SK-N-SH treated with all-trans-retinoic acid at 6 μM for 48 hours (cell line): ENCODE measurements at regions not wholly inside any gene's neighbourhood (a gene's known extent, or its start where the extent isn't known, plus 50 kb on each side); places are given as distances from the start of the nearest gene placed in this dataset.

Source experiments
- ATAC-seq: fragments of 200-7000 bp; cut with Tn5 transposase; 3 replicates; pipeline ENCODE4 v1.9.1; 2020; ENCODE audit warnings: mild to moderate bottlenecking, moderate library complexity
- ARNTL ChIP-seq: fragments of 450-650 bp; formaldehyde crosslinking; IDR thresholded peaks from 2 replicates; pipeline ENCODE4 v1.5.0; 2020; ENCODE audit warnings: low read depth, mild to moderate bottlenecking, moderate library complexity, borderline replicate concordance
- BACH2 ChIP-seq: fragments of 250-450 bp; sonication (Bioruptor Pico); IDR thresholded peaks from 2 replicates; pipeline ENCODE4 v1.9.0; 2021; ENCODE audit warnings: mild to moderate bottlenecking, borderline replicate concordance
- CSDC2 ChIP-seq: fragments of 250-450 bp; sonication (Bioruptor Pico); IDR thresholded peaks from 2 replicates; pipeline ENCODE4 v1.5.0; 2020; ENCODE audit warnings: mild to moderate bottlenecking, moderate library complexity
- ESRRG ChIP-seq: fragments of 250-450 bp; sonication (Bioruptor Pico); IDR thresholded peaks from 2 replicates; pipeline ENCODE4 v1.6.1; 2021; ENCODE audit warnings: mild to moderate bottlenecking
- GLIS3 ChIP-seq: fragments of 250-450 bp; sonication (Bioruptor Pico); IDR thresholded peaks from 2 replicates; pipeline ENCODE4 v1.5.0; 2020; ENCODE audit warnings: mild to moderate bottlenecking, moderate library complexity
- ISL1 ChIP-seq: fragments of 250-450 bp; sonication (Bioruptor Pico); IDR thresholded peaks from 2 replicates; pipeline ENCODE4 v2.1.2; 2022; ENCODE audit warnings: mild to moderate bottlenecking, moderate library complexity
- OSR1 ChIP-seq: fragments of 250-450 bp; sonication (Bioruptor Pico); IDR thresholded peaks from 2 replicates; pipeline ENCODE4 v1.8.0; 2022; ENCODE audit warnings: moderate library complexity, mild to moderate bottlenecking, inconsistent platforms
- PPARA ChIP-seq: fragments of 250-450 bp; sonication (Bioruptor Pico); IDR thresholded peaks from 2 replicates; pipeline ENCODE4 v1.5.0; 2020; ENCODE audit warnings: mild to moderate bottlenecking, borderline replicate concordance
- RARB ChIP-seq: fragments of 250-450 bp; sonication (Bioruptor Pico); IDR thresholded peaks from 2 replicates; pipeline ENCODE4 v1.8.0; 2021; ENCODE audit warnings: mild to moderate bottlenecking, moderate library complexity
- ZC3H10 ChIP-seq: fragments of 250-450 bp; sonication (Bioruptor Pico); IDR thresholded peaks from 2 replicates; pipeline ENCODE4 v1.5.1; 2021; ENCODE audit warnings: mild to moderate bottlenecking, moderate library complexity
- ZFP3 ChIP-seq: fragments of 250-450 bp; sonication (Bioruptor Pico); IDR thresholded peaks from 2 replicates; pipeline ENCODE4 v1.5.0; 2020; ENCODE audit warnings: mild to moderate bottlenecking, moderate library complexity
- ZFP30 ChIP-seq: fragments of 450-650 bp; formaldehyde crosslinking; IDR thresholded peaks from 2 replicates; pipeline ENCODE4 v1.5.0; 2022; ENCODE audit warnings: mild to moderate bottlenecking, moderate library complexity
- ZNF565 ChIP-seq: fragments of 450-650 bp; formaldehyde crosslinking; conservative IDR thresholded peaks from 2 replicates; pipeline ENCODE4 v1.5.0; 2020; ENCODE audit warnings: low read depth, mild to moderate bottlenecking, moderate library complexity
- ZNF70 ChIP-seq: fragments of 450-650 bp; formaldehyde crosslinking; IDR thresholded peaks from 2 replicates; pipeline ENCODE4 v1.5.0; 2020; ENCODE audit warnings: mild to moderate bottlenecking, moderate library complexity
- ZNF8 ChIP-seq: fragments of 450-650 bp; formaldehyde crosslinking; IDR thresholded peaks from 2 replicates; pipeline ENCODE4 v1.5.0; 2020; ENCODE audit warnings: mild to moderate bottlenecking, moderate library complexity
- TF ChIP-seq, protein P1 (sequence below): fragments of 250-450 bp; sonication (Bioruptor Pico); IDR thresholded peaks from 2 replicates; pipeline ENCODE4 v1.5.1; 2020; ENCODE audit warnings: low read depth, mild to moderate bottlenecking, moderate library complexity
- TF ChIP-seq, protein P2 (sequence below): fragments of 250-450 bp; sonication (Bioruptor Pico); IDR thresholded peaks from 2 replicates; pipeline ENCODE4 v1.5.1; 2021; ENCODE audit warnings: mild to moderate bottlenecking, moderate library complexity
- TF ChIP-seq, protein P3 (sequence below): fragments of 250-450 bp; sonication (Bioruptor Pico); IDR thresholded peaks from 2 replicates; pipeline ENCODE4 v1.8.0; 2021; ENCODE audit warnings: low read depth, mild to moderate bottlenecking, moderate library complexity, borderline replicate concordance
- TF ChIP-seq, protein P4 (sequence below): fragments of 250-450 bp; sonication (Bioruptor Pico); IDR thresholded peaks from 2 replicates; pipeline ENCODE4 v1.8.0; 2020; ENCODE audit warnings: mild to moderate bottlenecking, moderate library complexity, borderline replicate concordance
- TF ChIP-seq, protein P5 (sequence below): fragments of 250-450 bp; sonication (Bioruptor Pico); IDR thresholded peaks from 2 replicates; pipeline ENCODE4 v1.5.0; 2020; ENCODE audit warnings: mild to moderate bottlenecking, moderate library complexity

DNA sequence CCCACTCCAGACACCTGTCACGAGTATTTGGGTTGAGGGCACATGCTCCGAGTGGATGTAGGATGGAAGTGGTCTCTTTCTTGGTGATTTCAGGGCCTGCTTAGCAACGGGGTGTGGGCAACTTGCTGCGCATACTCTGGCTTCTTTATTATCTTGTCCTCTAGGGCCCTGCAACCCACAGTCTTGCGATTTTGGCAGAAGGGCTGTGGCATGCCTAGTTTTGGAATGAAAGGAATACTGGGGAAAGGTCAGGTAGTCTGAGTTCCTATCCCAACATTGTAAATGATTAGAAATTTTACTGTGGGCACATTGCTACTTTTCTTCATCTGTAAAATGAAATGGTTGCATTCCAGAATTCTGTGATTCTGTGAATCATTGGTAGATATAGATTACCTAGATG is 74.3 kb downstream of the ACTBL2 start (continued):
- TF ChIP-seq, protein P1, sequence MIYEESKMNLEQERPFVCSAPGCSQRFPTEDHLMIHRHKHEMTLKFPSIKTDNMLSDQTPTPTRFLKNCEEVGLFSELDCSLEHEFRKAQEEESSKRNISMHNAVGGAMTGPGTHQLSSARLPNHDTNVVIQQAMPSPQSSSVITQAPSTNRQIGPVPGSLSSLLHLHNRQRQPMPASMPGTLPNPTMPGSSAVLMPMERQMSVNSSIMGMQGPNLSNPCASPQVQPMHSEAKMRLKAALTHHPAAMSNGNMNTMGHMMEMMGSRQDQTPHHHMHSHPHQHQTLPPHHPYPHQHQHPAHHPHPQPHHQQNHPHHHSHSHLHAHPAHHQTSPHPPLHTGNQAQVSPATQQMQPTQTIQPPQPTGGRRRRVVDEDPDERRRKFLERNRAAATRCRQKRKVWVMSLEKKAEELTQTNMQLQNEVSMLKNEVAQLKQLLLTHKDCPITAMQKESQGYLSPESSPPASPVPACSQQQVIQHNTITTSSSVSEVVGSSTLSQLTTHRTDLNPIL (CRISPR knock-in tag), result no peak

DNA sequence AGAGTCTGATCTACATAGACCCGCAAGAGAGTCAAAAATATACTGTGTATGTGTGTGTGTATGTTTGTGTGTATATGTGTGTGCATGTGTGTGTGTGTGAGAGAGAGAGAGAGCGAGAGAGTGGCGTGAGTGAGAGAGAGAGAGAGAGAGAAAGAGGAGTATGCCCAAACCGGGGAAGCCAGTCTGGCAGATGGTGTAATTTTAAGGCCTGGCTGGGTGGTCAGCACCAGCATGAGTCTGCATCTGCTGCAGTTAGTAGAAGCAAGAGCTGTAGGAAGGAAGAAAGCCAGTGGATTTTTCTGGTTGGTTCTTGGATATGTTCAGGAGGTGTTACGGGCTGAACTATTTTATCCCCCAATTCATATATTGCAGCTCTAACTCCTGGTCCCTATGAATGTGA is 75.2 kb downstream of the ACTBL2 start:
- TF ChIP-seq PPARA (CRISPR knock-in tag) (no peak), ZFP3 (CRISPR knock-in tag) (no peak), OSR1 (CRISPR knock-in tag) (no peak), BACH2 (CRISPR knock-in tag) (no peak), GLIS3 (CRISPR knock-in tag) (no peak), ISL1 (CRISPR knock-in tag) (no peak), ZFP30 (no peak), ARNTL (CRISPR knock-in tag) (no peak), ESRRG (no peak), RARB (CRISPR knock-in tag) (no peak)
- TF ChIP-seq, protein P2, sequence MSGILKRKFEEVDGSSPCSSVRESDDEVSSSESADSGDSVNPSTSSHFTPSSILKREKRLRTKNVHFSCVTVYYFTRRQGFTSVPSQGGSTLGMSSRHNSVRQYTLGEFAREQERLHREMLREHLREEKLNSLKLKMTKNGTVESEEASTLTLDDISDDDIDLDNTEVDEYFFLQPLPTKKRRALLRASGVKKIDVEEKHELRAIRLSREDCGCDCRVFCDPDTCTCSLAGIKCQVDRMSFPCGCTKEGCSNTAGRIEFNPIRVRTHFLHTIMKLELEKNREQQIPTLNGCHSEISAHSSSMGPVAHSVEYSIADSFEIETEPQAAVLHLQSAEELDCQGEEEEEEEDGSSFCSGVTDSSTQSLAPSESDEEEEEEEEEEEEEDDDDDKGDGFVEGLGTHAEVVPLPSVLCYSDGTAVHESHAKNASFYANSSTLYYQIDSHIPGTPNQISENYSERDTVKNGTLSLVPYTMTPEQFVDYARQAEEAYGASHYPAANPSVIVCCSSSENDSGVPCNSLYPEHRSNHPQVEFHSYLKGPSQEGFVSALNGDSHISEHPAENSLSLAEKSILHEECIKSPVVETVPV (CRISPR knock-in tag), result no peak
- TF ChIP-seq, protein P3, sequence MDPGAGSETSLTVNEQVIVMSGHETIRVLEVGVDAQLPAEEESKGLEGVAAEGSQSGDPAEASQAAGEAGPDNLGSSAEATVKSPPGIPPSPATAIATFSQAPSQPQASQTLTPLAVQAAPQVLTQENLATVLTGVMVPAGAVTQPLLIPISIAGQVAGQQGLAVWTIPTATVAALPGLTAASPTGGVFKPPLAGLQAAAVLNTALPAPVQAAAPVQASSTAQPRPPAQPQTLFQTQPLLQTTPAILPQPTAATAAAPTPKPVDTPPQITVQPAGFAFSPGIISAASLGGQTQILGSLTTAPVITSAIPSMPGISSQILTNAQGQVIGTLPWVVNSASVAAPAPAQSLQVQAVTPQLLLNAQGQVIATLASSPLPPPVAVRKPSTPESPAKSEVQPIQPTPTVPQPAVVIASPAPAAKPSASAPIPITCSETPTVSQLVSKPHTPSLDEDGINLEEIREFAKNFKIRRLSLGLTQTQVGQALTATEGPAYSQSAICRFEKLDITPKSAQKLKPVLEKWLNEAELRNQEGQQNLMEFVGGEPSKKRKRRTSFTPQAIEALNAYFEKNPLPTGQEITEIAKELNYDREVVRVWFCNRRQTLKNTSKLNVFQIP (CRISPR knock-in tag), result no peak
- TF ChIP-seq, protein P4, sequence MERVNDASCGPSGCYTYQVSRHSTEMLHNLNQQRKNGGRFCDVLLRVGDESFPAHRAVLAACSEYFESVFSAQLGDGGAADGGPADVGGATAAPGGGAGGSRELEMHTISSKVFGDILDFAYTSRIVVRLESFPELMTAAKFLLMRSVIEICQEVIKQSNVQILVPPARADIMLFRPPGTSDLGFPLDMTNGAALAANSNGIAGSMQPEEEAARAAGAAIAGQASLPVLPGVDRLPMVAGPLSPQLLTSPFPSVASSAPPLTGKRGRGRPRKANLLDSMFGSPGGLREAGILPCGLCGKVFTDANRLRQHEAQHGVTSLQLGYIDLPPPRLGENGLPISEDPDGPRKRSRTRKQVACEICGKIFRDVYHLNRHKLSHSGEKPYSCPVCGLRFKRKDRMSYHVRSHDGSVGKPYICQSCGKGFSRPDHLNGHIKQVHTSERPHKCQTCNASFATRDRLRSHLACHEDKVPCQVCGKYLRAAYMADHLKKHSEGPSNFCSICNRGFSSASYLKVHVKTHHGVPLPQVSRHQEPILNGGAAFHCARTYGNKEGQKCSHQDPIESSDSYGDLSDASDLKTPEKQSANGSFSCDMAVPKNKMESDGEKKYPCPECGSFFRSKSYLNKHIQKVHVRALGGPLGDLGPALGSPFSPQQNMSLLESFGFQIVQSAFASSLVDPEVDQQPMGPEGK (CRISPR knock-in tag), result no peak
- TF ChIP-seq, protein P5, sequence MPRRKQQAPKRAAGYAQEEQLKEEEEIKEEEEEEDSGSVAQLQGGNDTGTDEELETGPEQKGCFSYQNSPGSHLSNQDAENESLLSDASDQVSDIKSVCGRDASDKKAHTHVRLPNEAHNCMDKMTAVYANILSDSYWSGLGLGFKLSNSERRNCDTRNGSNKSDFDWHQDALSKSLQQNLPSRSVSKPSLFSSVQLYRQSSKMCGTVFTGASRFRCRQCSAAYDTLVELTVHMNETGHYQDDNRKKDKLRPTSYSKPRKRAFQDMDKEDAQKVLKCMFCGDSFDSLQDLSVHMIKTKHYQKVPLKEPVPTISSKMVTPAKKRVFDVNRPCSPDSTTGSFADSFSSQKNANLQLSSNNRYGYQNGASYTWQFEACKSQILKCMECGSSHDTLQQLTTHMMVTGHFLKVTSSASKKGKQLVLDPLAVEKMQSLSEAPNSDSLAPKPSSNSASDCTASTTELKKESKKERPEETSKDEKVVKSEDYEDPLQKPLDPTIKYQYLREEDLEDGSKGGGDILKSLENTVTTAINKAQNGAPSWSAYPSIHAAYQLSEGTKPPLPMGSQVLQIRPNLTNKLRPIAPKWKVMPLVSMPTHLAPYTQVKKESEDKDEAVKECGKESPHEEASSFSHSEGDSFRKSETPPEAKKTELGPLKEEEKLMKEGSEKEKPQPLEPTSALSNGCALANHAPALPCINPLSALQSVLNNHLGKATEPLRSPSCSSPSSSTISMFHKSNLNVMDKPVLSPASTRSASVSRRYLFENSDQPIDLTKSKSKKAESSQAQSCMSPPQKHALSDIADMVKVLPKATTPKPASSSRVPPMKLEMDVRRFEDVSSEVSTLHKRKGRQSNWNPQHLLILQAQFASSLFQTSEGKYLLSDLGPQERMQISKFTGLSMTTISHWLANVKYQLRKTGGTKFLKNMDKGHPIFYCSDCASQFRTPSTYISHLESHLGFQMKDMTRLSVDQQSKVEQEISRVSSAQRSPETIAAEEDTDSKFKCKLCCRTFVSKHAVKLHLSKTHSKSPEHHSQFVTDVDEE (CRISPR knock-in tag), result no peak
- no peak for ATAC-seq

DNA sequence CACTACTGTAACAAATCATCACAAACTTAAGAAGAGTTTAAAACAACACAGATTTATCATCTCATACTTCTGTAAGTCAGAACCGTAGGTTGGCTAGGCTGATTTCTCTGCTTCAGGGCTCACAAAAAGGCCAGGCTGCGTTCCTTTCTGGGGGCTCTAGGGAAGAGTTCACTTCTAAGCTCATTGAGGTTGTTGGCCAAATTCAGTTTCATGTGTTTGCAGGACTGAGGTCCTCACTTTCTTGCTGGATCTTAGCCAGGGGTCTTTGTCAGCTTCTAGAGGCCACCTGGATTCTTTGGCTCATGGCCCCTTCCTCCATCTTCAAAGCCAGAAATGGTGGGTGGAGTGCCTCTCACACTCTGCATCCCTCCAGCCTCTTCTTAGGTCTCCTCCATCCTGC is 76.0 kb downstream of the ACTBL2 start:
- no peak for ATAC-seq
- TF ChIP-seq PPARA (CRISPR knock-in tag), result no peak
- TF ChIP-seq BACH2 (CRISPR knock-in tag), result no peak
- no peak for TF ChIP-seq RARB (CRISPR knock-in tag)
- no peak for TF ChIP-seq ZNF8 (CRISPR knock-in tag)
- no peak for TF ChIP-seq ZNF565 (CRISPR knock-in tag)
- TF ChIP-seq CSDC2, result no peak
- TF ChIP-seq, protein P3 (CRISPR knock-in tag), result no peak
- no peak for TF ChIP-seq ISL1 (CRISPR knock-in tag)
- no peak for TF ChIP-seq ZFP3 (CRISPR knock-in tag)
- TF ChIP-seq ZFP30, result no peak
- TF ChIP-seq ZC3H10 (CRISPR knock-in tag), result no peak
- TF ChIP-seq, protein P1 (CRISPR knock-in tag), result no peak
- no peak for TF ChIP-seq GLIS3 (CRISPR knock-in tag)
- no peak for TF ChIP-seq ZNF70
- TF ChIP-seq, protein P4 (CRISPR knock-in tag), result no peak
- TF ChIP-seq, protein P5 (CRISPR knock-in tag), result no peak
